Endothelial cell (in vitro differentiated cells): ENCODE measurements at regions not wholly inside any gene's neighbourhood (a gene's known extent, or its start where the extent isn't known, plus 50 kb on each side); places are given as distances from the start of the nearest gene placed in this dataset.

Experiments
- DNase-seq: peaks from one replicate; pipeline ENCODE4 v3.0.0; 2021; ENCODE audit warnings: low spot score
- H3K27ac Mint-ChIP-seq: one replicate; pipeline ENCODE4 v1.8.0; 2021; ENCODE audit warnings: mixed read lengths, inconsistent platforms; ENCODE audit not compliant: unreplicated experiment
- H3K27me3 Mint-ChIP-seq: one replicate; pipeline ENCODE4 v1.8.0; 2021; ENCODE audit warnings: mild to moderate bottlenecking, moderate library complexity, mixed read lengths, inconsistent platforms; ENCODE audit not compliant: unreplicated experiment
- H3K36me3 Mint-ChIP-seq: one replicate; pipeline ENCODE4 v1.8.0; 2021; ENCODE audit warnings: mild to moderate bottlenecking, low read depth, mixed read lengths, inconsistent platforms; ENCODE audit not compliant: unreplicated experiment
- H3K4me1 Mint-ChIP-seq: one replicate; pipeline ENCODE4 v1.8.0; 2021; ENCODE audit warnings: mild to moderate bottlenecking, mixed read lengths, inconsistent platforms; ENCODE audit not compliant: unreplicated experiment
- H3K4me3 Mint-ChIP-seq: one replicate; pipeline ENCODE4 v1.8.0; 2021; ENCODE audit warnings: mild to moderate bottlenecking, mixed read lengths, inconsistent platforms; ENCODE audit not compliant: unreplicated experiment
- H3K9me3 Mint-ChIP-seq: one replicate; pipeline ENCODE4 v1.8.0; 2021; ENCODE audit warnings: mixed read lengths, inconsistent platforms; ENCODE audit not compliant: unreplicated experiment
- TF ChIP-seq, protein P1 (sequence below): fragments of 200-600 bp; sonication (generic); IDR thresholded peaks from one replicate; pipeline ENCODE4 v1.5.0; 2021; ENCODE audit warnings: antibody characterized with exemption; ENCODE audit not compliant: unreplicated experiment

DNA sequence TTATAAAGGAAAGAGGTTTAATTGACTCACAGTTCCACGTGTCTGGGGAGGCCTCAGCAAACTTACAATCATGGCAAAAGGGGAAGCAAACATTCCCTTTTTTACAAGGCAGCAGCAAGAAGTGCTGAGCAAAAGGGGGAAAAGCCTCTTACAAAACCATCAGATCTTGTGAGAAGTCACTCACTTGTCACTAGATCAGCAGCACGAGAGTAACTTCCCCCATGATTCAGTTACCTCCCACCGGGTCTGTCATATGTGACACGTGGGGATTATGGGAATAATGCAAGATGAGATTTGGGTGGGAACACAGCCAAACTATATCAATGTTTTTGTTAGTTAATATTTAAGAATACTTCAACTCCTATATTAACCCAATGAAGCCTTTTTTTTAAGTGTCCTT lies 275.2 kb upstream of the CDH9 start:
- H3K4me3 Mint-ChIP-seq, result no peak overlapping the region
- TF ChIP-seq, protein P1, sequence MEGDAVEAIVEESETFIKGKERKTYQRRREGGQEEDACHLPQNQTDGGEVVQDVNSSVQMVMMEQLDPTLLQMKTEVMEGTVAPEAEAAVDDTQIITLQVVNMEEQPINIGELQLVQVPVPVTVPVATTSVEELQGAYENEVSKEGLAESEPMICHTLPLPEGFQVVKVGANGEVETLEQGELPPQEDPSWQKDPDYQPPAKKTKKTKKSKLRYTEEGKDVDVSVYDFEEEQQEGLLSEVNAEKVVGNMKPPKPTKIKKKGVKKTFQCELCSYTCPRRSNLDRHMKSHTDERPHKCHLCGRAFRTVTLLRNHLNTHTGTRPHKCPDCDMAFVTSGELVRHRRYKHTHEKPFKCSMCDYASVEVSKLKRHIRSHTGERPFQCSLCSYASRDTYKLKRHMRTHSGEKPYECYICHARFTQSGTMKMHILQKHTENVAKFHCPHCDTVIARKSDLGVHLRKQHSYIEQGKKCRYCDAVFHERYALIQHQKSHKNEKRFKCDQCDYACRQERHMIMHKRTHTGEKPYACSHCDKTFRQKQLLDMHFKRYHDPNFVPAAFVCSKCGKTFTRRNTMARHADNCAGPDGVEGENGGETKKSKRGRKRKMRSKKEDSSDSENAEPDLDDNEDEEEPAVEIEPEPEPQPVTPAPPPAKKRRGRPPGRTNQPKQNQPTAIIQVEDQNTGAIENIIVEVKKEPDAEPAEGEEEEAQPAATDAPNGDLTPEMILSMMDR, result no peak
- no peak for DNase-seq
- no peaks in the 10 kb centered on the region for H3K36me3 Mint-ChIP-seq
- H3K9me3 Mint-ChIP-seq, result no peaks in the 10 kb centered on the region
- H3K27me3 Mint-ChIP-seq, result no peaks in the 10 kb centered on the region
- H3K27ac Mint-ChIP-seq, result no peak overlapping the region
- peaks cover 2% of the 10 kb centered on the region for H3K4me1 Mint-ChIP-seq

DNA sequence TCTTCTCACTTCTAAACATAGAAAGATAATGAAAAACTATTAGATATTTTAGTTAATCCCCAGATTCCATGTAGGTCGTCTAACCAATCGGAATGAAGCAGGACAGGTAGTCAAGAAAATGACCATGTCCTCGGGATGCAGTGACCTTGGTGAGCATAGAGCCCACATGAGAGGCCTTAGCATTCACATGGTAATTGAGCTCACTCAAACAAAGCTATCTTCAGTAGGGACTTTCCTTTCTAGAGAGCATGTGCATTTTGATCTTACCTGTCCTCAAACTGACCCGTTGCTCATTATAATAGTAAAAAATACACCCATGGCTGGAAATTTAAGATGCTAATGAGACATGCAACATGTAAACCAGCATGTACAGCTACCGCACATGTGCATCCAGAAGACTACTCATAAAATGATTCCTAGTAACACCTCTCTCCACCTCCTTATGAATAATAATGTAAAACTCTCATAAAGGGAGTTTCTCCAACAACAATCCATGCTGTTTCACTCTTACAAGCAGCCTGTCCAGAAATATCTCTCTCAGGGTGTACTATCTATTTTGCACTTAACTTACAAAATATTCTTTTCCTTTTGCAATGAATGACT lies 274.0 kb upstream of the CDH9 start:
- Mint-ChIP-seq H3K4me3 (no peak overlapping the region), H3K36me3 (no peaks in the 10 kb centered on the region), H3K4me1 (peaks cover 5% of the 10 kb centered on the region), H3K9me3 (no peaks in the 10 kb centered on the region), H3K27me3 (no peaks in the 10 kb centered on the region), H3K27ac (no peak overlapping the region)
- TF ChIP-seq, protein P1, result no peak
- DNase-seq, result no peak

DNA sequence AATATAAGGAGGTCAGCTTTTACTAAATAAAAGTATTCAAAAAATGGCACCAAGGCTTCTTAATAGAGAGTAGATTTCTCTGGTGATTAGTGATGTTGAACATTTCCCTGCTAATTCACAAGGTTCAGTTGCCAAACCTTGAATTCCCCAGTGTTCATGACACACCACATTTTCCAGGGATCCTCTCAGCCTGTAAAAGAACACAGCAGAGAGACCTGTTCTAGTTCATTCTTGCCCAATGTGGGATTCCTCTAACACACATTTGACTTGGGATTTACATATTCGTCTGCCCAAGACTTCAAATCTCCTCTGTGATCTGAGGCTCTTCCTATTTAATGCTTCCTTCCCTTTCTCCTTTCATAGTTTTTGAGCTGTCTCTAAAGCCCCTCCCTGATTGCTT lies 273.2 kb upstream of the CDH9 start:
- Mint-ChIP-seq H3K27ac (no peak overlapping the region), H3K4me1 (peaks cover 7% of the 10 kb centered on the region), H3K36me3 (no peaks in the 10 kb centered on the region), H3K9me3 (no peaks in the 10 kb centered on the region), H3K27me3 (no peaks in the 10 kb centered on the region), H3K4me3 (no peak overlapping the region)
- TF ChIP-seq, protein P1, result no peak
- DNase-seq, result no peak

DNA sequence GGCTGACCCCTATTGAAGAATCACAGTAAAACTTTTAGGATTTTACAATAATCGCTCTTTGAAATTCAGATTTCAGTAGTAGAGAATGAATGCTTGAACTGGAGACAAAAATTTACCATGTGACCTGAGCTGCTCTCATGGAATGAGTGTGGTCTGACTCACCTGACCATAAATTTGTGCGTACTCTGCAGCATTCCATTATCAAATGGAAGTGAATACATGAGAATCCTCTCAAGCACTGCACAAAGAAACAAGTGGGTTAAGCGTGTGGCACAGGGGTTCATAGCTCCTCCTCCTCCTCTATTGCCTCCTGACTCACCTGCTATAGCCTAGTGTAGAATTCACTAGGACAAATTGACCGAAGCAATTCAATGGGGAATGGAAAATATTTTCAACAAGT lies 269.8 kb upstream of the CDH9 start:
- Mint-ChIP-seq H3K36me3 (no peaks in the 10 kb centered on the region), H3K9me3 (no peaks in the 10 kb centered on the region), H3K4me1 (peaks cover 7% of the 10 kb centered on the region), H3K4me3 (no peak overlapping the region), H3K27me3 (no peaks in the 10 kb centered on the region), H3K27ac (no peak overlapping the region)
- TF ChIP-seq, protein P1, result no peak
- DNase-seq, result no peak

DNA sequence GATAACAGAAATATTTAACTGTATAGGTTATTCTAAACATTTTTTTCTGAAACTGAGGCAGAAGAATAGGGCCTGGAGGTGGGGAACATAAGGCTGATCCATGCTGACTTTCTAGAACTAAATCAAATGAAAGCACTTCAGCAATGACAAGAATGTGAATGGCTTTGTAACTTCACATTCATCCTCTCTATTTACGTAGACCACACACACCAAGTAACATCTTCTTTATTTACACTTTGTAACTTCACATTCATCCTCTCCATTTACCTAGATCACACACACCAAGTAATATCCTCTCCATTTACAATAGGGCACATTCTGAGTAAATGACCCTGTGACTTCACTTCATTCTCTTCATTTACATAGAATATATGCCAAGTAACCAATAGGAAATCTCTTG lies 251.8 kb upstream of the CDH9 start:
- H3K9me3 Mint-ChIP-seq, result no peaks in the 10 kb centered on the region
- no peak overlapping the region for H3K4me3 Mint-ChIP-seq
- no peak for DNase-seq
- peaks cover 2% of the 10 kb centered on the region for H3K27me3 Mint-ChIP-seq
- H3K27ac Mint-ChIP-seq, result no peak overlapping the region
- TF ChIP-seq, protein P1, result no peak
- no peaks in the 10 kb centered on the region for H3K4me1 Mint-ChIP-seq
- no peaks in the 10 kb centered on the region for H3K36me3 Mint-ChIP-seq
